ENCODE measurements at regions not wholly inside any gene's neighbourhood (a gene's known extent, or its start where the extent isn't known, plus 50 kb on each side); places are given as distances from the start of the nearest gene placed in this dataset.

- Mint-ChIP-seq H3K4me3 (no peak overlapping the region), H3K27me3 (ENCODE audit: low read depth in 3 of 3) (peaks cover 0 to 2% (median 1%) of the 10 kb centered on the region in 3 donors), H3K4me1 (no peaks in the 10 kb centered on the region), H3K27ac (no peak overlapping the region), H3K9me3 (peaks cover 0 to 18% (median 8%) of the 10 kb centered on the region in 6 donors), H3K36me3 (no peaks in the 10 kb centered on the region)
- no peak for DNase-seq
Measured at GRCh38 chr4:124977045-124977444, 264.5 kb upstream of the ANKRD50 start.

- H3K27ac Mint-ChIP-seq: no peak overlapping the region
- no peak for DNase-seq
- H3K9me3 Mint-ChIP-seq: peaks cover 0 to 17% (median 7%) of the 10 kb centered on the region in 6 donors
- no peak overlapping the region for H3K4me3 Mint-ChIP-seq
- no peaks in the 10 kb centered on the region for H3K4me1 Mint-ChIP-seq
- peaks cover 0 to 2% (median 1%) of the 10 kb centered on the region in 3 donors for H3K27me3 Mint-ChIP-seq (ENCODE audit: low read depth in 3 of 3)
- H3K36me3 Mint-ChIP-seq: no peaks in the 10 kb centered on the region
Measured at GRCh38 chr4:124974152-124974551, 261.6 kb upstream of the ANKRD50 start.

- peaks cover 0 to 17% (median 7%) of the 10 kb centered on the region in 6 donors for H3K9me3 Mint-ChIP-seq
- H3K27ac Mint-ChIP-seq: no peak overlapping the region
- H3K36me3 Mint-ChIP-seq: no peaks in the 10 kb centered on the region
- no peaks in the 10 kb centered on the region for H3K4me1 Mint-ChIP-seq
- DNase-seq: no peak
- H3K4me3 Mint-ChIP-seq: no peak overlapping the region
- H3K27me3 Mint-ChIP-seq (ENCODE audit: low read depth in 3 of 3): peaks cover 0 to 2% (median 1%) of the 10 kb centered on the region in 3 donors
Measured at GRCh38 chr4:124973716-124974115, 261.2 kb upstream of the ANKRD50 start.

- Mint-ChIP-seq H3K27ac (no peak overlapping the region), H3K27me3 (ENCODE audit: low read depth in 3 of 3) (no peaks in the 10 kb centered on the region), H3K4me1 (no peaks in the 10 kb centered on the region), H3K9me3 (peaks cover 0 to 13% (median 5%) of the 10 kb centered on the region in 6 donors), H3K36me3 (no peaks in the 10 kb centered on the region), H3K4me3 (no peak overlapping the region)
- DNase-seq: no peak
Measured at GRCh38 chr4:124970011-124970410, 257.5 kb upstream of the ANKRD50 start.

GRCh38 chr4:124965497-124965891 lies 253.0 kb upstream of the ANKRD50 start:
- no peak for DNase-seq
- H3K27ac Mint-ChIP-seq: no peak overlapping the region
- peaks cover 0 to 4% (median 0%) of the 10 kb centered on the region in 3 donors for H3K36me3 Mint-ChIP-seq
- no peaks in the 10 kb centered on the region for H3K4me1 Mint-ChIP-seq
- peaks cover 2 to 22% (median 10%) of the 10 kb centered on the region in 6 donors for H3K9me3 Mint-ChIP-seq
- H3K27me3 Mint-ChIP-seq (ENCODE audit: low read depth in 3 of 3): no peaks in the 10 kb centered on the region
- H3K4me3 Mint-ChIP-seq: no peak overlapping the region

GRCh38 chr4:124964852-124965496 lies 252.4 kb upstream of the ANKRD50 start:
- no peak overlapping the region for H3K4me3 Mint-ChIP-seq
- H3K36me3 Mint-ChIP-seq: peaks cover 0 to 4% (median 0%) of the 10 kb centered on the region in 3 donors
- H3K27me3 Mint-ChIP-seq (ENCODE audit: low read depth in 3 of 3): no peaks in the 10 kb centered on the region
- peaks cover 5 to 23% (median 13%) of the 10 kb centered on the region in 6 donors for H3K9me3 Mint-ChIP-seq
- no peaks in the 10 kb centered on the region for H3K4me1 Mint-ChIP-seq
- DNase-seq: no peak
- no peak overlapping the region for H3K27ac Mint-ChIP-seq

- H3K9me3 Mint-ChIP-seq: peaks cover 8 to 28% (median 15%) of the 10 kb centered on the region in 6 donors
- H3K4me3 Mint-ChIP-seq: no peak overlapping the region
Measured at GRCh38 chr4:124964251-124964650, 251.7 kb upstream of the ANKRD50 start.

GRCh38 chr4:124961138-124961750 lies 248.7 kb upstream of the ANKRD50 start:
- Mint-ChIP-seq H3K9me3 (peaks cover 10 to 34% (median 15%) of the 10 kb centered on the region in 6 donors), H3K27me3 (ENCODE audit: low read depth in 3 of 3) (no peaks in the 10 kb centered on the region), H3K4me1 (no peaks in the 10 kb centered on the region), H3K27ac (no peak overlapping the region), H3K4me3 (no peak overlapping the region), H3K36me3 (peaks cover 0 to 4% (median 0%) of the 10 kb centered on the region in 3 donors)
- DNase-seq: no peak

More at GRCh38 chr4:124964251-124964650, 251.7 kb upstream of the ANKRD50 start:
- no peak for DNase-seq
- no peaks in the 10 kb centered on the region for H3K27me3 Mint-ChIP-seq (ENCODE audit: low read depth in 3 of 3)
- no peaks in the 10 kb centered on the region for H3K4me1 Mint-ChIP-seq
- H3K27ac Mint-ChIP-seq: no peak overlapping the region
- peaks cover 0 to 4% (median 0%) of the 10 kb centered on the region in 3 donors for H3K36me3 Mint-ChIP-seq

- no peaks in the 10 kb centered on the region for H3K27me3 Mint-ChIP-seq (ENCODE audit: low read depth in 3 of 3)
Measured at GRCh38 chr4:124958847-124959246, 246.3 kb upstream of the ANKRD50 start.

GRCh38 chr4:124955476-124955875 lies 242.9 kb upstream of the ANKRD50 start:
- Mint-ChIP-seq H3K9me3 (peaks cover 8 to 22% (median 13%) of the 10 kb centered on the region in 6 donors), H3K4me3 (no peak overlapping the region), H3K4me1 (no peaks in the 10 kb centered on the region), H3K27me3 (ENCODE audit: low read depth in 3 of 3) (peaks cover 0 to 2% (median 0%) of the 10 kb centered on the region in 3 donors), H3K27ac (no peak overlapping the region), H3K36me3 (no peaks in the 10 kb centered on the region)
- DNase-seq: no peak

More at GRCh38 chr4:124958847-124959246, 246.3 kb upstream of the ANKRD50 start:
- no peak for DNase-seq
- Mint-ChIP-seq H3K4me1 (no peaks in the 10 kb centered on the region), H3K27ac (no peak overlapping the region), H3K4me3 (no peak overlapping the region), H3K9me3 (peaks cover 10 to 34% (median 15%) of the 10 kb centered on the region in 6 donors), H3K36me3 (peaks cover 0 to 4% (median 0%) of the 10 kb centered on the region in 3 donors)

- peaks cover 0 to 2% (median 0%) of the 10 kb centered on the region in 3 donors for H3K27me3 Mint-ChIP-seq (ENCODE audit: low read depth in 3 of 3)
- DNase-seq: no peak
- H3K4me3 Mint-ChIP-seq: no peak overlapping the region
- H3K9me3 Mint-ChIP-seq: peaks cover 0 to 22% (median 12%) of the 10 kb centered on the region in 6 donors
- H3K27ac Mint-ChIP-seq: no peak overlapping the region
- H3K4me1 Mint-ChIP-seq: no peaks in the 10 kb centered on the region
- no peaks in the 10 kb centered on the region for H3K36me3 Mint-ChIP-seq
Measured at GRCh38 chr4:124954046-124954445, 241.5 kb upstream of the ANKRD50 start.

- peaks cover 0 to 22% (median 14%) of the 10 kb centered on the region in 6 donors for H3K9me3 Mint-ChIP-seq
- H3K27me3 Mint-ChIP-seq (ENCODE audit: low read depth in 3 of 3): peaks cover 0 to 2% (median 0%) of the 10 kb centered on the region in 3 donors
- DNase-seq: no peak
- H3K4me1 Mint-ChIP-seq: no peaks in the 10 kb centered on the region
- no peak overlapping the region for H3K27ac Mint-ChIP-seq
- no peaks in the 10 kb centered on the region for H3K36me3 Mint-ChIP-seq
- no peak overlapping the region for H3K4me3 Mint-ChIP-seq
Measured at GRCh38 chr4:124953486-124953885, 241.0 kb upstream of the ANKRD50 start.

- no peak for DNase-seq
- no peak overlapping the region for H3K4me3 Mint-ChIP-seq
- peaks cover 0 to 2% (median 0%) of the 10 kb centered on the region in 3 donors for H3K27me3 Mint-ChIP-seq (ENCODE audit: low read depth in 3 of 3)
- H3K36me3 Mint-ChIP-seq: no peaks in the 10 kb centered on the region
- H3K4me1 Mint-ChIP-seq: no peaks in the 10 kb centered on the region
- H3K27ac Mint-ChIP-seq: no peak overlapping the region
- H3K9me3 Mint-ChIP-seq: peaks cover under 1 to 21% (median 14%) of the 10 kb centered on the region in 6 donors
Measured at GRCh38 chr4:124953061-124953460, 240.5 kb upstream of the ANKRD50 start.

GRCh38 chr4:124952601-124953000 lies 240.1 kb upstream of the ANKRD50 start:
- H3K4me1 Mint-ChIP-seq: no peaks in the 10 kb centered on the region
- H3K9me3 Mint-ChIP-seq: peaks cover 1 to 20% (median 15%) of the 10 kb centered on the region in 6 donors
- DNase-seq: no peak
- no peak overlapping the region for H3K27ac Mint-ChIP-seq
- H3K27me3 Mint-ChIP-seq (ENCODE audit: low read depth in 3 of 3): peaks cover 0 to 2% (median 0%) of the 10 kb centered on the region in 3 donors
- no peaks in the 10 kb centered on the region for H3K36me3 Mint-ChIP-seq
- H3K4me3 Mint-ChIP-seq: no peak overlapping the region

Data from immature natural killer cell (primary cell).